ENCODE measurements at regions not wholly inside any gene's neighbourhood (a gene's known extent, or its start where the extent isn't known, plus 50 kb on each side); places are given as distances from the start of the nearest gene placed in this dataset.

DNA sequence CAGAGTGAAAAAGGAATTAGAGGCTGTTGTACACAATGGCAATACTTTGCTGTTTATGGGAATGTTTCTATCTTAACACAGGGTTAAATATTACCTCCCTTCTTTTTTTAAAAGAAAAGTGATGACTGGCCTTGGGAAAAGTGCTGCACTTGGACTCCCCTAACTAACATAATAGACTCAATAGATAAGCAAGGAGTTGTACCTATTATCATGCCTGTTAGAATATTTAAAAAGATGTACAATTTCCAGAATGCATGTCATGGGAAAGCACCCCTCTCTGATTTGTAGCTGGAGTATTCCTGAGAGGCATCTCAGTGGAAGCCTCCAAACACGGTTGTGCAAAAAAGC is 79.3 kb upstream of the GPC6 start:
- H4K20me1 ChIP-seq (ENCODE audit: insufficient read depth, low read length): no peaks in the 10 kb centered on the region
- H3K27ac ChIP-seq (ENCODE audit: low read length): no peak overlapping the region
- TF ChIP-seq EZH2 (optimal IDR thresholded peaks at IDR 0.05; ENCODE audit: low read depth, low read length) (no peak), CTCF (IDR thresholded peaks at IDR 0.05; ENCODE audit: low read length) (no peak), EZH2phosphoT487 (IDR thresholded peaks at IDR 0.05; ENCODE audit: low read length) (no peak)
- H3K9me2 ChIP-seq (replicated peaks; ENCODE audit: insufficient read depth, low read length): no peaks in the 10 kb centered on the region
- H3K4me1 ChIP-seq (ENCODE audit: low read length): no peaks in the 10 kb centered on the region
- no peaks in the 10 kb centered on the region for H3K27me3 ChIP-seq (replicated peaks; ENCODE audit: insufficient read depth, low read length)
- H3K9me3 ChIP-seq (replicated peaks; ENCODE audit: insufficient read depth, low read length): no peaks in the 10 kb centered on the region
- no peaks in the 10 kb centered on the region for H3K36me3 ChIP-seq (replicated peaks; ENCODE audit: insufficient read depth, low read length)
- no peaks in the 10 kb centered on the region for H3F3A ChIP-seq (ENCODE audit: insufficient read depth, low read length)
- no peak overlapping the region for H3K9ac ChIP-seq (ENCODE audit: low read length)
- no peaks in the 10 kb centered on the region for H3K79me2 ChIP-seq (ENCODE audit: low read length)
- no peak overlapping the region for H2AFZ ChIP-seq (ENCODE audit: low read length)
- DNase-seq: no peak
- H3K4me3 ChIP-seq (ENCODE audit: low read length): no peak overlapping the region
- H3K4me2 ChIP-seq (ENCODE audit: low read depth, low read length): no peak overlapping the region

DNA sequence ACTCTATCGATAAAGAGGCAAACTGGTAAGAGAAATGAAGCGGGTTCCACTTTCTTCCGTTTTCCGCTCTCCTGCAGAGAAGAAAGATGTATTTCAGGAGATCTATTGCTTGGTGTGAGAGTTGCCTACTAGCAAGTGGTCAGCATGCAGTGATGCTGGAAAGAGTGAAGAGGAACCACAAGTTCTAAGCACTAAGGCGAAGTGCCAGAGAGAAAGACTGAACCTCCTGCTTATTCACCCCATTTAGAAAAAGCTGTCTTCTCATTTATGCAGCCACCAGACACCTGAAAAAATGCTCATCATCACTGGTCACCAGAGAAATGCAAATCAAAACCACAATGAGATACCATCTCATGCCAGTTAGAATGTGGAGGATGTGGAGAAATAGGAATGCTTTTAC is 78.7 kb upstream of the GPC6 start:
- no peak overlapping the region for H2AFZ ChIP-seq (ENCODE audit: low read length)
- H3K27me3 ChIP-seq (replicated peaks; ENCODE audit: insufficient read depth, low read length): no peaks in the 10 kb centered on the region
- no peaks in the 10 kb centered on the region for H3F3A ChIP-seq (ENCODE audit: insufficient read depth, low read length)
- no peaks in the 10 kb centered on the region for H3K36me3 ChIP-seq (replicated peaks; ENCODE audit: insufficient read depth, low read length)
- no peaks in the 10 kb centered on the region for H3K79me2 ChIP-seq (ENCODE audit: low read length)
- TF ChIP-seq CTCF (IDR thresholded peaks at IDR 0.05; ENCODE audit: low read length) (no peak), EZH2phosphoT487 (IDR thresholded peaks at IDR 0.05; ENCODE audit: low read length) (no peak), EZH2 (optimal IDR thresholded peaks at IDR 0.05; ENCODE audit: low read depth, low read length) (no peak)
- no peak overlapping the region for H3K4me3 ChIP-seq (ENCODE audit: low read length)
- no peaks in the 10 kb centered on the region for H3K9me2 ChIP-seq (replicated peaks; ENCODE audit: insufficient read depth, low read length)
- no peaks in the 10 kb centered on the region for H4K20me1 ChIP-seq (ENCODE audit: insufficient read depth, low read length)
- H3K4me2 ChIP-seq (ENCODE audit: low read depth, low read length): no peak overlapping the region
- no peaks in the 10 kb centered on the region for H3K9me3 ChIP-seq (replicated peaks; ENCODE audit: insufficient read depth, low read length)
- H3K9ac ChIP-seq (ENCODE audit: low read length): no peak overlapping the region
- no peaks in the 10 kb centered on the region for H3K4me1 ChIP-seq (ENCODE audit: low read length)
- no peak for DNase-seq
- H3K27ac ChIP-seq (ENCODE audit: low read length): no peak overlapping the region

- no peaks in the 10 kb centered on the region for H3F3A ChIP-seq (ENCODE audit: insufficient read depth, low read length)
- H3K9ac ChIP-seq (ENCODE audit: low read length): no peak overlapping the region
- H3K4me1 ChIP-seq (ENCODE audit: low read length): no peaks in the 10 kb centered on the region
- H3K27ac ChIP-seq (ENCODE audit: low read length): no peak overlapping the region
- H3K27me3 ChIP-seq (replicated peaks; ENCODE audit: insufficient read depth, low read length): no peaks in the 10 kb centered on the region
- no peaks in the 10 kb centered on the region for H3K36me3 ChIP-seq (replicated peaks; ENCODE audit: insufficient read depth, low read length)
- H3K9me2 ChIP-seq (replicated peaks; ENCODE audit: insufficient read depth, low read length): no peaks in the 10 kb centered on the region
- no peak for DNase-seq
- no peak overlapping the region for H3K4me3 ChIP-seq (ENCODE audit: low read length)
- TF ChIP-seq EZH2phosphoT487 (IDR thresholded peaks at IDR 0.05; ENCODE audit: low read length) (no peak), CTCF (IDR thresholded peaks at IDR 0.05; ENCODE audit: low read length) (no peak), EZH2 (optimal IDR thresholded peaks at IDR 0.05; ENCODE audit: low read depth, low read length) (no peak)
- no peak overlapping the region for H3K4me2 ChIP-seq (ENCODE audit: low read depth, low read length)
- H3K79me2 ChIP-seq (ENCODE audit: low read length): no peaks in the 10 kb centered on the region
- H4K20me1 ChIP-seq (ENCODE audit: insufficient read depth, low read length): no peaks in the 10 kb centered on the region
- H3K9me3 ChIP-seq (replicated peaks; ENCODE audit: insufficient read depth, low read length): no peaks in the 10 kb centered on the region
- no peak overlapping the region for H2AFZ ChIP-seq (ENCODE audit: low read length)
Measured at GRCh38 chr13:93151277-93151676, 75.3 kb upstream of the GPC6 start.
